ENCODE measurements at regions not wholly inside any gene's neighbourhood (a gene's known extent, or its start where the extent isn't known, plus 50 kb on each side); places are given as distances from the start of the nearest gene placed in this dataset.
A peak's percentile ranks its signal among the peaks of the same experiment; 100 is the strongest.

DNA sequence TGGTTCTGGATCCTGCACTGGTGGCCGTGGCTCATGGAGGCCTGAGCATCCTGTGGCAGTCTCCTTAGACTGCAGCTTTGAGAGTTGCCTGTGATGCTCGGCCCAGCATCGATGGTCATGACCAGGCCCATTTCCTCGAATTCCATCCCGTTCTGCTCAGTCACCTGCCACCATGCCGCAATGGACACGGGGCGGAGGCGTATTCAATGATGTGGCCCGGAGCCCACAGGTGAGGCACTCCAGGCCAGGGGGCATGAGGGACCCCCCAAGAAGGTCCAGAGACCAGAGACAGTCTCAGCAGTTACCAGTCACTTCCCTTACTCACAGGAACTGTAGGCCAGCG lies 53.6 kb downstream of the SHANK2 start:
- Histone ChIP-seq H3K9me3 (no peaks in the 10 kb centered on the region), H3K27me3 (no peaks in the 10 kb centered on the region), H3K4me1 (no peaks in the 10 kb centered on the region), H3K4me3 (no peak overlapping the region), H3K27ac (no peak overlapping the region), H3K36me3 (no peaks in the 10 kb centered on the region)
- ATAC-seq: no peak
- no peak for TF ChIP-seq CTCF (IDR thresholded peaks at IDR 0.05)
- intact Hi-C loops (cut with DNase I): no loop called here
- peak in 1 of 4 donors; percentile 19 for DNase-seq

GRCh38 chr11:71198141-71198822 lies 54.1 kb downstream of the SHANK2 start:
- no peak for TF ChIP-seq CTCF (IDR thresholded peaks at IDR 0.05)
- H3K36me3 ChIP-seq: no peaks in the 10 kb centered on the region
- H3K4me1 ChIP-seq: no peaks in the 10 kb centered on the region
- no peaks in the 10 kb centered on the region for H3K9me3 ChIP-seq
- H3K27ac ChIP-seq: no peak overlapping the region
- no peak overlapping the region for H3K4me3 ChIP-seq
- ATAC-seq (no peak), DNase-seq (peak in 1 of 4 donors; percentile 13)
- intact Hi-C loops (cut with DNase I): no loop called here
- no peaks in the 10 kb centered on the region for H3K27me3 ChIP-seq

- TF ChIP-seq CTCF (IDR thresholded peaks at IDR 0.05): no peak
- ATAC-seq (peak; percentile 29), DNase-seq (no peak)
- H3K4me3 ChIP-seq: no peak overlapping the region
- no peaks in the 10 kb centered on the region for H3K9me3 ChIP-seq
- no peaks in the 10 kb centered on the region for H3K4me1 ChIP-seq
- intact Hi-C loops (cut with DNase I): no loop called here
- H3K27me3 ChIP-seq: no peaks in the 10 kb centered on the region
- H3K27ac ChIP-seq: no peak overlapping the region
- H3K36me3 ChIP-seq: no peaks in the 10 kb centered on the region
Measured at GRCh38 chr11:71197096-71197495, 55.3 kb downstream of the SHANK2 start.

GRCh38 chr11:71194710-71195109 lies 57.7 kb downstream of the SHANK2 start:
- no peak for TF ChIP-seq CTCF (IDR thresholded peaks at IDR 0.05)
- DNase-seq (no peak), ATAC-seq (no peak)
- no peaks in the 10 kb centered on the region for H3K9me3 ChIP-seq
- no peak overlapping the region for H3K27ac ChIP-seq
- no peak overlapping the region for H3K4me3 ChIP-seq
- no peaks in the 10 kb centered on the region for H3K4me1 ChIP-seq
- H3K27me3 ChIP-seq: no peaks in the 10 kb centered on the region
- no peaks in the 10 kb centered on the region for H3K36me3 ChIP-seq
- intact Hi-C loops (cut with DNase I): no loop called here

DNA sequence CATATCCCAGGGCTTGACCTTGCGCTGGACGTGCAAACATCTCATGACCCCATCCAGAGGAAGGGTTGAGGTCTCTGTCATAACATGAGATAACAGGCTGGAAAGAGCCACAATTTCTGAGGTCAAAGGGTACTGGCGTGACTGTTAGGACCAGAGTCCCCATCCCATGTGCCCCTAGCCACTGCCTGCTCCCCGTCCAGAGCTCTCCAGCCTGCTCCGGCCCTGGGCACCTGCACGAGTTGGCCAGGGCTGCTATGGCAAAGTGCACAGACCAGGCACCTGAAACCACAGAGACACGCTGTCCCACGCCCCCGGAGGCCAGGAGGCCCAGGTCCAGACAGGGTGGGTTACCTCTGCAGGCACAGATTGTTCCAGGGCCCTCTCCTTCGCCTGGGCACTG lies 58.9 kb downstream of the SHANK2 start:
- Histone ChIP-seq H3K27me3 (no peaks in the 10 kb centered on the region), H3K4me3 (no peak overlapping the region), H3K36me3 (no peaks in the 10 kb centered on the region), H3K9me3 (no peaks in the 10 kb centered on the region), H3K4me1 (no peaks in the 10 kb centered on the region), H3K27ac (no peak overlapping the region)
- TF ChIP-seq CTCF (IDR thresholded peaks at IDR 0.05): no peak
- intact Hi-C loops (cut with DNase I): no loop called here
- ATAC-seq (no peak), DNase-seq (no peak)
